ENCODE measurements at regions not wholly inside any gene's neighbourhood (a gene's known extent, or its start where the extent isn't known, plus 50 kb on each side); places are given as distances from the start of the nearest gene placed in this dataset.

DNA sequence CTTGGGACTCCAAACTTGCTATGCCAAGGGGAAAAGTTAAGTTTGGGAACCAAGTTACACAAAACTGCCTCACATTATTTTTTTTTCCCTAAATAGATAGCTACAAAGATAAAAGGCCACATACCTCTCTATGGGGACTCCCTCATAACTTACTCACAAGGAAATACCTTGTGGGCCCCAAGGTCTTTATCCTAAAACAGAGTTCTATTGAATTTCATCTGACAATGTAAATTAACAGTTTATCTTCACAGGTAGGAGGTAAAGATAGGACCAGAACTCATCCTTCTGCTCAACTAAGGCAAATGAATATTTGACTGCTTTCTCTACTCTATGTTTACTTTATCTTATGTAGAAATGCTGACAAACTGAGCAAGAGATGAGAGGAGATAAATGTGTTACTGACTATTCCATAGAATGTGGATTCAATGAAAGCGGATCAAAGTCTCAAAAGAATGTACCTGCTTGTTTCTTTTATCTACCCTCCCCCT lies 1278.0 kb downstream of the OTOL1 start:
- intact Hi-C loops (cut with micrococcal nuclease) = no loop called here

DNA sequence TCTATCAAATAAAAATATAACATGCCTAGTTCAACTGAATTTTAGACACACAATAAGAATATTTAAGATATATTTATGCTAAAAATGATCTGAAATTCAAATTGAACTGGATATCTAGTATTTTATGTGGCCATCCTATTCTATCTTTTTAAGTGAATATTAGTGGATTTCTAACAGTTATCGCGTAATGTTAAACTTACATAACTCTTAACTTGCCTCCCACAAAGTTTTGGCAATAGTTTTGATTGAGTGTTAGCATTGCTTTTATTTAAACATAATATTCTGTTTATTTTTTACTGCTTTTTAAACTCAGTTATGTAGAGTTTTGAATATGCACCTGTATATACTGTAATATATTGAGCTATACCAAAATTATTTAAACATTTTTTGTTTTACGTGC lies 1279.5 kb downstream of the OTOL1 start:
- intact Hi-C loops (cut with micrococcal nuclease) = no loop called here

DNA sequence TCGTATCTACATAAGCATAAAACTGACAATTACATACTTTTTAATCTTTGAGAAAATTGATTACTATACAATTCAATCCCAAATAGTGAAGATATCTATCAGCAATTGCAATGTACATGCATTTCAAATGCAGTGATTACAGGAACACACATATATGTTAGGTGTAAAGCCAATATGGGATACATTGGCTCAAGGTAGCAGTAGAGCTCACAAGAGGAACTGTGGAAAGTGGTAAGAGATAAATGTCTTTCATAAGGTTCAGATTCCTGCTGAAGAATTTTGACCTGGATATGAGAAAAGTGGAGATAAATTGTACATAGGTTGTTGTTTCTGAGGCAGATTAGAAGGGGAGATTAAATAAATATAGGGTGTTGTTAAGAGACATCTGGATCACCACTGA lies 1280.5 kb downstream of the OTOL1 start:
- intact Hi-C loops (cut with micrococcal nuclease) = no loop called here

DNA sequence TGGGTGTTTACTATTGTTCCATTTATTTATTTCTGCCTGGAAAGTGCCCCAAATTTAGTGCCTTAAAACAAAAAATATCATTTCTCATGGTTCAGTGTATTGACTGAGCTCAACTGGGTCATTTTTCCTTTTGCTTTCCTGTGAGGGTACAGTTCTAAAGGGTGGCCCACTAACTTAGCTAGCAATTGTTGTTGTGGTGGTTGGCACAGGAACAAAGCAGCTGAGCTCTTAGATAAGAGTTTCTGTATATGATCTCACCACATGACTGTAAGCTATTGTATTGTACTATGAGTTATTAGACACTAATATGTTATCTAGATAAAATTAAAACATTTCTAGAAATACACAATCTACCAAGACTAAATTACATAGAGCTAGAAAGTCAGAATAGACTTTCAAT lies 1283.7 kb downstream of the OTOL1 start:
- intact Hi-C loops (cut with micrococcal nuclease) = no loop called here

DNA sequence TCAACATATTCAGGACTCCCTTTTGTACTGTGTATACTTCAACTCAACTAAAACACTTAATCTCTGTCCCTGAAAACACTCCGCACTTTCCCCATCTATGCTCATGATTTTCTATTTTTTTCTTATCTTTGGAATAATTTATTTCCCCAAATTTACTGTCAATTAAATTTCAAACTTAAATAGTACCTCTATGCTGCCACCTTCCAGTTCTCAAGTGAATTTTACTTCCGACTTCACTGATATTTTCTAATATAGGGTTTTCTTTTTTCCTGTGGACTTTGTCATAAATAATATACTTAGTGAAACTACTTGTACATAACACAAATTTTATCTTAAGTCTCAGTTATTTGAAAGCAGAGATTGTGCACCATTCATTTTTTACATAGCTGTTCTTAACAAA lies 1303.3 kb downstream of the OTOL1 start:
- intact Hi-C loops (cut with micrococcal nuclease) = no loop called here

DNA sequence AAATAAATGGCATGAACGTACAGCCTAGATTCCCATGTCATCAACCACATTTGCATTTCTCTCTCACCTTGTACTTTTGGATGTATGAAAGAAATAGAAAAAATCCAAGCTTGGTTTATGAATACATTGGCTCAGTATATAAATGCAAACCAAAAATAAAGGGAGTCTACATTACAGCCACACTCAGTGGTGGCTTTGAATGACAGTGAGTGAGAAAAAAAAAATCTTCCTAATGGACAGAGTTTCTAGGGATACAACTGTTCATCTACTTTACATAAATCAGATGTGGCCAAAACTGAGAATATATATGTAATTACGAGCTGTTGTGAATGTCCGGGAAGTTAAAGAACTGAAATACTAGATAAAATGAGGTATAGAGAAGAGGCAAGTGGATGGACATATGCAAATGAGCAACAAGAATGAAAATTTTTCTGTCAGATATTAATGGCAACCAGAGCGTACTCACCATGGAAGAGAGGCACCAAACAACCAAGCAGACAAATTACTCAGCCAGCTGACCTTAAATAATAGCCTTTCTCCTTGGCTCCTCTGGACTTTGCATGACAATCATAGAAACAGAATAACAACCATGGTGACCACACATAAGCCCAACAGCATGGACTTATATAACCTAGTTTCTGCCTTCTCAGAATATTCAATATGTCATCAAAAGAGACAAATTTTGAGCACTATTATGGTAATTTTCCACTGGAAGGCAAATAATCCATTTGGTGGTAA lies 1305.8 kb downstream of the OTOL1 start:
- intact Hi-C loops (cut with micrococcal nuclease) = no loop called here

DNA sequence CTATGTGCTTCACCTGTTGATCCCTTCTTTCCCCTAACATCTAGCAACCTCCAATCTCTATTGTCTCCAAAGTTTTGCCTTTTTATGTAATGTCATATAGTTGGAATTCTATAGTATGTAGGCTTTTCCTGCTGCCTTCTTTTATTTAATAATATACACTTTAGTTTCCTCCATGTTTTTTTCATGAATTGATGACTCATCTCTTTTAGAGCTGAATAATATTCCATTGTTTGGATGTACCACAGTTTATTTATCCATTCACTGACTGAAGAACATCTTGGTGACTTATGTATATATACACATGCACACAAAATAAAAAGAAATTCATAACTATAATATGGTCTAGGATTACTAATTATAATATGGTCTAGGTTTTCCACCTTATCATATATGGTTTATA lies 1314.2 kb downstream of the OTOL1 start:
- intact Hi-C loops (cut with micrococcal nuclease) = no loop called here

DNA sequence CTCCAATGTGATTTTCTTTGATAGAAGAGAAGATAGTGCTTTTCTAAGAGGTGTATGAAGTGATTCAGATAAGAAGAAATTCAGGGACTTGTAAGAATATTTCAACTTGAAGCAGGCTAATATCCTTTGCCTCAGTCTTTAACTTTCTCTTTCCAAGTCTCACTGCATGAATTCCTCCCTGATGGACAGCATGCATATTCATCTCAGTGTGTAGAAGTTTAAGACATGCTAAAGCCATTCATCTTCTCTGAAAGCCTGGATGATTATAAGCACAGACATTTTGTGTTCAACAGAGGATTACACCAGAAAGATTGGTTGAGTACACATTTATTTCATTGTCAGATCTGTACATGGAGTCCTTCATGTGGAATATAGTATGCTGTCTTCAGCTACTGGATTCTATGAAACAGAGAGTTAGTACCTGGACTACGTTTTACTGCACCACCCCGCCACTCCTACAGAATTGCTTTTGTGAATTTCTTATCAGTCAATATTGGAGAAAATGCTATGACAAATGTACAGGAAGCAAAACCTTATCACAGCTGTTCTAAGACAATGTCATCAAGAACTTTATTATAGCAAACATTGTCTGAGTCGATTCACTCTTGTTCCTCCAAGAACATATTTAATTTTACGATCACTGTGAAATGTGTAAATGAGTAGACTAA lies 1346.1 kb downstream of the OTOL1 start:
- intact Hi-C loops (cut with micrococcal nuclease) = no loop called here

DNA sequence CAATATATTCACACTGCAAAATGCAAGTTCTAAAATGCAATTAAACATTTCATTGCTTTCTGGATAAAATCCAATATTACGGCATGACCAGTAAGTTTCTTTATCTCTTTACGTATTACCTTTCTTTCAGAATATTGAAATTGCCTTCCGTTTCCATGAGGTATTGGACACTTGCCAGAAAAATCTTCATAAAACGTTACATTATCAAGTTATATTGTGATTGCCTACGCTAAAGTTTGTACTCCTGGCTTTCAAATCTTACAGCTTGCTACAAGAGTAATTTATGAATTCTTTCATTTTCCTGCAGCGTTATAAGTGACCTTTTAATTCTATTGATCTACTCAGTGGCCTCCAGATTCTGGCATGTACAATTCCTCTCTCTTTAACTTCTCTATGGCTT lies 1349.3 kb downstream of the OTOL1 start:
- intact Hi-C loops (cut with micrococcal nuclease) = no loop called here

DNA sequence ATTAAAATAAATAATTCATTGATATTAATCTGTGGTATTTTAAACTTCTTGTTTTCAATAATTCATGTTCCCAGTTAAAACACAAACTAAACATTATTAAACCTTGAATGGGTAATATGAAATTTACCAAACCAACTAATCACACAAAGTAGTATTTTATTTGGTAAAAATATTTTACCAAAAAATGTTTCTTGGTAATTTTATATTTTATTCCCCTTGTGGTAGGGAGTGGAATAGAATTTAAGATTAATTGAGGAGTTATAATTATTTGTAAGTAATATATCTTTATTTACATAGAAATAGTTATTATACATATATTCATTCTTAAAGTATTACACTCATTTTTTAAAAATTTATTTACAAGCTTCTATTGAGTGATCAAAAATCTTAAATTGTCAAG lies 1350.9 kb downstream of the OTOL1 start:
- intact Hi-C loops (cut with micrococcal nuclease) = no loop called here

DNA sequence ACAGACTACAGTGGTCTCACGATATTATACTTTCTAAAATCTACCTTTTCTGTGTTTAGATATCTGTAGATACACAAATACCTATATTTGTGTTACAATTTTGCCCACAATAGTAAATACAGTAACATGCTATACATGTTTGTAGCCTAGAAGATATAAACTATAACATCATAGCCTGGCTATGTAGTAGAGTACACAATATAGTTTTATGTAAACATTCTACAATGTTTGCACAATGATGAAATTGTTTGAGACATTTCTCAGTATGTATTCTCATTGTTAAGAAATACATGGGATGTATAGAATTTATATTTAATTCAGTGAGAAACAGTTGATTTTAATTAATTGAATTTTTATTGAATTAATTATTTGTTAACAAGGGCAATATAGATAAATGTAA lies 1367.0 kb downstream of the OTOL1 start:
- intact Hi-C loops (cut with micrococcal nuclease) = no loop called here

DNA sequence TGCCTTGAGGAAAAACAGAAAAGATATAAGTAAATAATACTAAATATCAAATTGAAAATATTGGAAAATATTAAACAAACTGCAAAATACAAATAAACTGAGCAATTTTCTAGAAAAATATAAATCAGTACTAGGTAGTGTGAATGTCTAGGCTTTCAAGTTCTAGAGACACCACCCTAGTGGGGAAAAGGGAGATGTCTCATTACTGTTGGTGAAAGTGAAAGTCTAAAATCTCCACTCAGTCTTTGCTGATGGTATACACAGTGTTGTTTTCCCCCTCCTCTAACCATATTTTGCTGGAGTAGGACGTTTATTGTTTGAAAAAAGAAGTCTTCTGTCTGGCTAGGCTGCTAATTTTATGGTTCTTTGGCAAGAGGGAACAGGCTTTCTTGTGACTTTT lies 1368.9 kb downstream of the OTOL1 start:
- intact Hi-C loops (cut with micrococcal nuclease) = no loop called here

DNA sequence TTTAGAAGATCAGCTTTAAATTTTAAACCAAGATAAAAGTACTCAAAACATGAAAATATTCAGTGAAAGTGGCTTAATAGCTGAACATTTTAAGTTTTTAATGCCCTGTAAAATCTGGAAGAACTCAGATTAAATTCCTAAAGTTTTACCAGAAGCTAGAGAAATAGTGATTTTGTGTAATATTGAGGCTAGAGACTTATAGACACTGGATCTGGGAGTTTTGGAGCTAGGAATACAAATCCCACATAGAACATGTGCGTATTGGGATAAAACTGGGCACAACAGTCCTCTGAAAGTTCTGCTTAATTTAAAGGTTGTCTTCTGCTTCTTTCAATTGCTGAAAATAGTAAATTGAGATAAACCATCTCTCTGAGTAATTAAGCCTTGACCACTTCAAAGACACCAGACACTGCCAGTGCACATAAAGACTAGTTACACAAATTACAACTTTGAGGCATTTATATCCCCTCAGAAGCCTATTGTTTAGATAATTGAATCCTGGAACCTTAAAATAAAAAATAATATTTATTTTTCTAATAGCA lies 1382.5 kb downstream of the OTOL1 start:
- intact Hi-C loops (cut with micrococcal nuclease) = no loop called here

DNA sequence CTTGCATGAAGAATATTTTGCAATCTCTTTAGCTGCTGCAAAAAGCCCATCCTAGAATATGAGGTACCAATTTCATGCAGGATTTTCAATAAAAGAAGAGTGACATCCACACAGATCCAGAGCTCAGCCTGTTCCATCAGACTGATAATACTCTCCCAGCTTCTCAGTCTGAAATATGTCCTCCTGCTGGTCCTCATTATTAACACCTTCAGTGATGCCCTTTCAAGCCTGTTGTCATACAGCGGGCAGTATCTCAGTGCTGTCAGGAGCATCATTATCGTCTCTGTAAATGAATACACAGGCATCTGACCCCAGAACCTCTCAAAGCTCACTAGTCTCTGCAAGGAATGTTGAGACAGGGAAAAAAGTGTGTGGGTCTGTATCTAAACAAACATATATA lies 1387.8 kb downstream of the OTOL1 start:
- intact Hi-C loops (cut with micrococcal nuclease) = no loop called here

DNA sequence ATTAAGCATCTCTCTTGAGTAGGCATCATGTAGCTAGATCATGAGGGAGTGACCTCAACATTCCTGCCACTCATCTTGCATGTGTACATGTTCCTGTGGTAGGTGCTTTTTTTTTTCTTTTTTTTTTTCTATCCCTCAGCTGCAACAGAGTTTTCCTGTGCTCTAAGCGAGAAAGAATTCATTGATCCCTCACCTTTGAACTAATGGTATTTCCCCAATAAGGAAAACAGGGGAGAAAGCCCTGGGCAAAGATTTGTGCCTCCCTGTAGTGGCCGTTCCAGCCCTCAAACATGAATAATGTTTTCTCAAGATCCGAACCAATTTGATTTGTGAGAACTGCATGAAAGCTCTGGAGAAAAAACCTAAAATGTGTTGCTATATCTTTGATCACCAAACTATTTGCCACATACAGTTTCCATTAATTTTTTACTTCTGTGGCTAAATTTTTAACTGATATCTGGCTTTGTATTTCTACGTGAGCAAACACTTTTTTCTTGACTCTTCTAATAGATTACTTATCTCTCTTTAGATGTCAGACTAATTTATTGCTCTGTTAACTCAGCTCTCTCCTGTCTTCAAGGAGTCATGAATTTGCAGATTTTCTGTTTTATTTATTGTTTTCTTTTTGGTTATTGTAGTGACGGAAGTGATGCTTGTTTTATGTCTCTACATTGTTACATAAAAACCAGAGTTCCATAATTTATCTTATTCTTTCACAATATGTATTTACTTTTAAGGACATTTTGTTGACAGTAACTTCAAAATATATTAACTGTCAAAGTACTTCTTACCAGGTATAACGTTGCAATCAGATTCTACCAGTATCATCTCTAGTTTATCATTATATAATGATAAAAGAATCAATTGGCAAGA lies 1396.5 kb downstream of the OTOL1 start:
- intact Hi-C loops (cut with micrococcal nuclease) = no loop called here

DNA sequence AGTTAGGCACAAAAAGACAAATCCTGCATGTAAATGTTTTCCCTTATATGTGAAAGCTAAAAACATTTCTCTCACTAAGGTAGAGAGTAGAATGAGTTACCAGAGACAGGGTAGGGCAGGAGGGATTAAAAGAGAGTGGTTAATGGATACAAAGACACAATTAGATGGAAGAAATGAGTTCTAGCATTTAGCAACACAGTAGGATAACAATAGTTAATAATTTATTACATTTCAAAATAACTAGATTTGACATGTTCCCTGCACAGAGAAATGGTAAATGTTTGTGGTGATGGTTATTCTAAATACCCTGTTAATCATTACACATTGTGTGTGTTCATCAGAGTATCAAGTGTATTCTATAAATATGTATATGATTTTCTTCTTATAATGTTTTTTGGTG lies 1400.7 kb downstream of the OTOL1 start:
- intact Hi-C loops (cut with micrococcal nuclease) = no loop called here

DNA sequence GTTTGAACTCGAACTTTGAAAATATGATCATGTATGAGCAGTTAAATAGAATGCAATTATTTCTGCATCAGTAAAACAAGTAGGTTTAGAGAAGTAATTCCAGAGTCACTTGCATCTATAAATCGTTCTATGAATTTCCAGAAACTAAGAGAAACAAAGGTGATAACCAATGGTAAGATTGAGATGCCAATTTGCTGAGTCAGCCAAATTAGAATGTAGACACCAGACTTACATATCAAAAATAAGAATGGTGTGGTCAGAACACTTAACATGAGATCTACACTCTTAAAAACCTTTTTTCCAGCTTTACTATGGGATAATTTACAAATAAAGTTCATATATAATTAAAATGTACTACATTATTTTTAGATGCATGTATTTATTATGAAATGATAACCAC lies 1435.9 kb downstream of the OTOL1 start:
- intact Hi-C loops (cut with micrococcal nuclease) = no loop called here

DNA sequence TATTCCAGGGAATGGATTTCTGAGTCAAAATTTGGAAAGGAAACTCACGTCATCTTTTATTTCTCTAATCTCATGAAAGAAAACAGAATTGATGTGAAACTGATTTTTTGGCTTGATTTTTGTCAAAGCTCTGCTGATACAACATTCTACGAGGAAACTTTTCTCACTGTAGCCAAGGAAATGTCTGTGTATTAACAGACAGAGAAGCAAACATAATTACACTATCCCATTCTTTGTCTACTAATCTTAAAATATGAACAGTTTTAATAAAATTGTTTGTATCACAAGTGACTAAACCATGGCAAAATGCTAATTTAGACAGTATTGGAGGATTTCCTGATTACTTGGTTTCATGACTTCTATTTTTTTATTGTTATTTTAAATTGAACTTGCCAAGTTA lies 1437.0 kb downstream of the OTOL1 start:
- intact Hi-C loops (cut with micrococcal nuclease) = no loop called here

DNA sequence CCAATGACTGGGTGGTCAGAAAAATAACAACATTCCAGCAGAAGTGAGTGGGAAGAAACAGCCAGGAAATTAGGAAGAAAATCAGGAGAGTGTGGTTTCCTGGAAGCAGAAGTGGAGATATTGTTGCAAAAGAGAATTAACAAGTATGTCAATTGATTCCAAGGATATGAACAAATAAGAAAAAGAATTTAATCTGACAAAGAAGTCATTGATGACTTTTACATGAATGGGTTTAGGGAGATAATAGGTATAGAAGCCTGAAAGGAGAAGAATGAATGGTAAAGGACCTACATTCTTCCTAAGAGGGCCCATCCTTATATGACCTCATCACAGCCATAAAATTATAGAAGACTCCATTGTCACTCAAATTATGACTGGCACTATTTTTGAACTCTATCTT lies 1440.1 kb downstream of the OTOL1 start:
- intact Hi-C loops (cut with micrococcal nuclease) = no loop called here

DNA sequence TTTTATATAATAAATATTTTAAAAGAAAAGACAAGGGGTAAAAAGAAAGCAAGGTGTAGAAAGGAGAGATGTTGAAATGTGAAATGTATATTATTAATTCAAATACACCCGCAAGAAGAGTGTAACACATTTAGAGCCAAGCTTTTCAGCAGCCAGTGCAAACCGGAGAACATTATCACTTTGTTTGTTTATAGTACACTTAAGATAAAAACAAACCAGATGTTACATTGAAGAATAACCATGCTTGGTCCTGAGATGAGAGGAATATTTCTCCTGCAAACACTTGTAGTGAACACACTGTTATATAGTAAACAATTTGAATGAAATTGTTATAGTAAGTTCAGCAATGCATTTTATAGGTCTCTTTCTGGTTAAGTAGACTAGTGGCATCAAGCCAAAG lies 1441.5 kb downstream of the OTOL1 start:
- intact Hi-C loops (cut with micrococcal nuclease) = no loop called here

DNA sequence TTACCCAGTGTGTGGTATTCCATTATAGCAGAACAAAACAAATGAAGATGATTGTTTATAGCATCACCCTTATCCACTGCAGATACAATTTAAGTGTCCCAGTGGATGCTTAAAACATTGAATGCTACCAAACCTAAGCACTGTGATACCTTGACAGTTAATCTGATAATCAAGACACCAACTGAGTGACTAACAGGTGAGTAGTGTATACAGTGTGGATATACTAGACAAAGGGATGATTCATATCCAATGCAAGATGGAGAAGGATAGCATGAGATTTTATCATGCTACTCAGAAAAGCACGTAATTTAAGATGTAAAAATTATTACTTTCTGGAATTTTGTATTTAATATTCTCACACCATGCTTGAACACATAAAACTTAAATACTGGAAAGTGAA lies 1449.0 kb downstream of the OTOL1 start:
- intact Hi-C loops (cut with micrococcal nuclease) = no loop called here

DNA sequence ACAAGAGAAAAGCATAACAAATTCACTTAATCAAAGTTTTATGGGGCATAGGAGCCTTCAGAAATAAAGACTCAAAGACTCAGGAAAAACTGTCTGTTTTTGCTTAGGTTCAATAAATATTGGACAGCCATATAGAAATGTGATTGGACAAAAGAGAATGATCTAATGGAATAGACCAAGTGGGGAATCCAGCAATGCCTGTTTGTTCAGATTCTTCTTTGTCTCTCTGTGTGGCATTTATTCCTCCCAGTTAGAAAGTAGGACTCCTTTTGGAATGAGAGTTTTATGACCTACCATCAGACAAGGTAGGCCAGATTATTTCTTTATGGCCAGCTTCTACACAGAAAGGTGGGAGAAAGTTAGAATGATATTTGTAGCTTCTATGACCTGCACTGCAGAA lies 1460.1 kb downstream of the OTOL1 start:
- intact Hi-C loops (cut with micrococcal nuclease) = no loop called here

All from T-helper 2 cell treated with Interferon-gamma antibody and Interleukin-4, amounts not matched to agents 100 ng/mL and 5 ng/mL, for 36 hours (primary cell).